ENCODE measurements at regions not wholly inside any gene's neighbourhood (a gene's known extent, or its start where the extent isn't known, plus 50 kb on each side); places are given as distances from the start of the nearest gene placed in this dataset.

DNA sequence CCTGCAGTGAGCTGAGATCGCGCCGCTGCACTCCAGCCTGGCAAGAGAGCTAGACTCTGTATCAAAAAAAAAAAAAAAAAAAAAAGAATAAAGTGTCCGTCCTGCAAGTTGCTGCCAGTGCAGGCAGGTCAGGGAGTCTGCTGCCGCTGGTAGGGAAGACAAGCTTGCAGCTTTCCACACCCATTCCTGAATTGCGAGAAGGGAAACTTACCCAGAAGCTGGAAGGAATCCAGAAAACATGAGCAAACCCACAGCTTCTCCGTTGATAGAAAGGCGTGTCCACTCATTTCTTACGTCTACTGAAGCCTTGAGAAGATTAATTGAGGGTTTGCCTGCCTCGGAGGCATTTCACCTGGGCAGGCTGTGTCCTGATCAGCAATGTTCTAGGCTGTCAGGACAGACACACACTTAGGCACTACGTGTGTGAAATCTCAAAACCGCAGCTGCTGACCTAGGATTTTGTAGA, 61.6 kb upstream of the DSP start:
- TF ChIP-seq, protein P1, sequence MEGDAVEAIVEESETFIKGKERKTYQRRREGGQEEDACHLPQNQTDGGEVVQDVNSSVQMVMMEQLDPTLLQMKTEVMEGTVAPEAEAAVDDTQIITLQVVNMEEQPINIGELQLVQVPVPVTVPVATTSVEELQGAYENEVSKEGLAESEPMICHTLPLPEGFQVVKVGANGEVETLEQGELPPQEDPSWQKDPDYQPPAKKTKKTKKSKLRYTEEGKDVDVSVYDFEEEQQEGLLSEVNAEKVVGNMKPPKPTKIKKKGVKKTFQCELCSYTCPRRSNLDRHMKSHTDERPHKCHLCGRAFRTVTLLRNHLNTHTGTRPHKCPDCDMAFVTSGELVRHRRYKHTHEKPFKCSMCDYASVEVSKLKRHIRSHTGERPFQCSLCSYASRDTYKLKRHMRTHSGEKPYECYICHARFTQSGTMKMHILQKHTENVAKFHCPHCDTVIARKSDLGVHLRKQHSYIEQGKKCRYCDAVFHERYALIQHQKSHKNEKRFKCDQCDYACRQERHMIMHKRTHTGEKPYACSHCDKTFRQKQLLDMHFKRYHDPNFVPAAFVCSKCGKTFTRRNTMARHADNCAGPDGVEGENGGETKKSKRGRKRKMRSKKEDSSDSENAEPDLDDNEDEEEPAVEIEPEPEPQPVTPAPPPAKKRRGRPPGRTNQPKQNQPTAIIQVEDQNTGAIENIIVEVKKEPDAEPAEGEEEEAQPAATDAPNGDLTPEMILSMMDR (IDR thresholded peaks at IDR 0.05; ENCODE audit: borderline replicate concordance) = no peak
- no peaks in the 10 kb centered on the region for H3K4me1 ChIP-seq
- H3K27ac ChIP-seq (replicated peaks) = no peak overlapping the region
- H3K27me3 ChIP-seq (ENCODE audit: low read depth) = no peaks in the 10 kb centered on the region
- no peak for DNase-seq
- H3K9me3 ChIP-seq (replicated peaks) = no peaks in the 10 kb centered on the region
- intact Hi-C loops (cut with micrococcal nuclease) = no loop called here
- no peaks in the 10 kb centered on the region for H3K36me3 ChIP-seq
- H3K4me3 ChIP-seq = peak overlapping the region; percentile 39

DNA sequence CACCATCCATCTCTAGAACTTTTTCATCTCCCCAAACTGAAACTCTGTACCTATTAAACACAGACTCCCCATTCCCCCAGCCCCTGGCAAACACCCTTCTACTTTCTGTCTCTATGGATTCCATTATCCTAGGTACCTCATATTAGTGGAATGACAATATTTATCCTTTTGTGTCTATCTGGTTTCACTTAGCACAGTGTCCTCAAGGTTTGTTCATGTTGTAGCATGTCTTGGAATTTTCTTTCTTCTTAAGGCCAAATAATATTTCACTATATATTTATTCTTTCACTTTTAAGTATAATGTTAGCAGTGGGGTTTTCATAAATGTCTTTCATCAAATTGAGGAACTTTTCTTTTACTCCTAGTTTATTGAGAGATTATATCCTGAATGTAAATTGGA, 56.8 kb upstream of the DSP start:
- H3K4me3 ChIP-seq = no peak overlapping the region

DNA sequence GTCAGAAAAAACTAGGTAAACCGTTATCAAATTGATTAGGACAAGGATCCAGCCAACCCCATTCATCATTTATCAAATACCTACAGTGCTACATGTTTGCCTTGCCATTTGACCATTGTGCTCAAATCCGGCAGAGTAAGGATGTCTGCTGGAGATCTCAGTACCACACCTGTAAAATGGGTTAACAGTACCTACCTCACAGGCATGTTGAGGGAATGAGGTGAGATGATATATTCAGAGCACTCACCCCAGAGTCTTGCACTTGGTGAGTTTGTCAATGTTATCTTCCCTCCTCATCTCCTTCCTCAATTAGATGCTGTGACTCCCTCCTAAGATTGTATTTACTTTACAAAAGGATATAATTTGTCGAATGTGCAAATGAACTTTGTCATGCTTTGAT, 54.5 kb upstream of the DSP start:
- no peak for DNase-seq
- Histone ChIP-seq H3K9me3 (replicated peaks) (no peaks in the 10 kb centered on the region), H3K27ac (replicated peaks) (no peak overlapping the region), H3K36me3 (no peaks in the 10 kb centered on the region), H3K27me3 (ENCODE audit: low read depth) (no peaks in the 10 kb centered on the region), H3K4me1 (no peaks in the 10 kb centered on the region), H3K4me3 (no peak overlapping the region)
- intact Hi-C loops (cut with micrococcal nuclease) = no loop called here
- TF ChIP-seq, protein P1 (IDR thresholded peaks at IDR 0.05; ENCODE audit: borderline replicate concordance) = no peak

More for the DNA sequence above, 56.8 kb upstream of the DSP start:
- H3K27ac ChIP-seq (replicated peaks) = no peak overlapping the region
- no peaks in the 10 kb centered on the region for H3K9me3 ChIP-seq (replicated peaks)
- intact Hi-C loops (cut with micrococcal nuclease) = no loop called here
- no peak for DNase-seq
- TF ChIP-seq, protein P1 (IDR thresholded peaks at IDR 0.05; ENCODE audit: borderline replicate concordance) = no peak
- H3K27me3 ChIP-seq (ENCODE audit: low read depth) = no peaks in the 10 kb centered on the region
- no peaks in the 10 kb centered on the region for H3K36me3 ChIP-seq
- H3K4me1 ChIP-seq = no peaks in the 10 kb centered on the region

DNA sequence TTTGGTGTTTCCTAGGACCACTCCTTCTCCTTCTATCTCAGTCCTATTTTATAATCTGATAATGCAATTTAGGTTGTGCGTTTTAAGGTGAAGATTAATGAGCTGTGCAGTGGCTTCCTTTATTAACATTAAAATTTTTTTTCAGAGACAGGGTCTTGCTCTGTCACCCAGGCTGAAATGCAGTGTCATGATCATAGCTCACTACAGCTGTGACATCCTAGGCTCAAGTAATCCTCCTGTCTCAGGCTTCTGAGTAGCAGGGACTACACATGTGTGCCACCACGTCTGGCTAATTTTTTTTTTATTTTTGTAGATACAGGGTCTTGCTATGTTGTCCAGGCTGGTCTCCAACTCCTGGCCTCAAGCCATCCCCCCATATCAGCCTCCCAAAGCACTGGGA, 53.0 kb upstream of the DSP start:
- Histone ChIP-seq H3K27ac (replicated peaks) (no peak overlapping the region), H3K36me3 (no peaks in the 10 kb centered on the region), H3K27me3 (ENCODE audit: low read depth) (no peaks in the 10 kb centered on the region), H3K4me3 (no peak overlapping the region), H3K9me3 (replicated peaks) (peaks cover 7% of the 10 kb centered on the region), H3K4me1 (no peaks in the 10 kb centered on the region)
- DNase-seq = no peak
- TF ChIP-seq, protein P1 (IDR thresholded peaks at IDR 0.05; ENCODE audit: borderline replicate concordance) = no peak
- intact Hi-C loops (cut with micrococcal nuclease) = no loop called here

DNA sequence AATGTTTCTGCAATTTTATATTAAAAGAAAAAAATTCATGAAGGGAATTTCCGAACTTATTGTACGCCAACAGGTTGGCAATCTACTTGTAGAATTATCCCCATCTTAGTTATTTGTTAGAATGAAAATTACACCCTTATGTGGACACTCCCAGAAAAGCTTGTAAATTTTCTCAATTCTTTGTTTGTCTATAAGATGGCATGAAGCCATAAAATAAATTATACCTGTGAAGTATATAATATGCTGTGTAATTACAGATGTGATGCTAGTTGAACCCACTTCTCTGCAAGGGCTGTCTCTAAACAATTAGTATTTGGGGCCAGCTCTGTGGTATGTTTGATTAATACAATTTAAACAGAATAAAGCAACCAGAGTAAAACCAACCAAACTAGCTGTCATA, 52.1 kb upstream of the DSP start:
- Histone ChIP-seq H3K27me3 (ENCODE audit: low read depth) (no peaks in the 10 kb centered on the region), H3K4me1 (no peaks in the 10 kb centered on the region), H3K36me3 (no peaks in the 10 kb centered on the region), H3K27ac (replicated peaks) (no peak overlapping the region), H3K4me3 (no peak overlapping the region), H3K9me3 (replicated peaks) (peaks cover 7% of the 10 kb centered on the region)
- TF ChIP-seq, protein P1 (IDR thresholded peaks at IDR 0.05; ENCODE audit: borderline replicate concordance) = no peak
- no peak for DNase-seq
- intact Hi-C loops (cut with micrococcal nuclease) = no loop called here

Measured in left ventricle myocardium inferior (tissue), 1 donor.